ENCODE measurements at regions not wholly inside any gene's neighbourhood (a gene's known extent, or its start where the extent isn't known, plus 50 kb on each side); places are given as distances from the start of the nearest gene placed in this dataset.

DNA sequence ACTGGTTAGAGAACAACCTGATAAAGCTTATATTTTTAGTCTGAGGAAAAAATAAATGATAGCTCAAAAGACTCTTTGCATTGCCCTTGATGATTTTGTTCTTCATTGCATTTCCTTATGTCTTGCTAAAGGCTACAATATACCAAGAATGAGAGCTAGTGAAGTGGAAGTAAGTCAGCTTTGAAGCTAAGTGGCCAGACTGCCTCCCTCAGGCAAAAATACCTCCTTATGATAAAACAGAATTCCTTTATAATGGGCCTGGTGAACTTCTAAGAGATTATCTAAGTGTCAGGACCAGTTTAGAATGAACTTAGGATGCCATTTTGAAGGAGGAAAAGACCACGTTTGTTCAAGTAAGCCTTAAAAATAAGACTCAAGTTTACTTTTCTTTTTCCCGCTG, 678.4 kb downstream of the ROBO2 start:
- Histone ChIP-seq H3K27ac (ENCODE audit: control insufficient read depth, insufficient read depth, low read length) (no peak overlapping the region), H3K4me3 (ENCODE audit: control insufficient read depth in 2 of 3, extremely low read depth in 1 of 3, insufficient read depth in 2 of 3, low read depth in 1 of 3, low read length in 3 of 3) (no peak overlapping the region), H3K4me1 (ENCODE audit: control insufficient read depth, extremely low read depth, insufficient read depth, low read length) (no peaks in the 10 kb centered on the region), H3K9ac (ENCODE audit: control insufficient read depth, extremely low read depth, insufficient read depth, low read length) (no peak overlapping the region), H4K20me1 (ENCODE audit: control insufficient read depth, extremely low read depth, insufficient read depth, low read length) (no peaks in the 10 kb centered on the region), H3K27me3 (ENCODE audit: control insufficient read depth, extremely low read depth, insufficient read depth, low read length) (no peaks in the 10 kb centered on the region), H2AFZ (ENCODE audit: control insufficient read depth, low read length) (no peak overlapping the region), H3K36me3 (ENCODE audit: control insufficient read depth in 2 of 2, extremely low read depth in 1 of 2, insufficient read depth in 2 of 2, low read length in 2 of 2) (no peaks in the 10 kb centered on the region), H3K9me1 (ENCODE audit: control insufficient read depth, extremely low read depth, insufficient read depth, low read length) (no peaks in the 10 kb centered on the region), H3K4me2 (ENCODE audit: control insufficient read depth, extremely low read depth, insufficient read depth, low read depth, low read length) (no peak overlapping the region), H3K79me2 (ENCODE audit: control insufficient read depth, insufficient read depth, low read length) (no peaks in the 10 kb centered on the region), H3K9me3 (ENCODE audit: control insufficient read depth, low read depth, low read length) (no peaks in the 10 kb centered on the region)
- no peak for DNase-seq (ENCODE audit: low read depth, low spot score)
- no peak for TF ChIP-seq EZH2 (IDR thresholded peaks at IDR 0.05; ENCODE audit: low read length)
- TF ChIP-seq, protein P1, sequence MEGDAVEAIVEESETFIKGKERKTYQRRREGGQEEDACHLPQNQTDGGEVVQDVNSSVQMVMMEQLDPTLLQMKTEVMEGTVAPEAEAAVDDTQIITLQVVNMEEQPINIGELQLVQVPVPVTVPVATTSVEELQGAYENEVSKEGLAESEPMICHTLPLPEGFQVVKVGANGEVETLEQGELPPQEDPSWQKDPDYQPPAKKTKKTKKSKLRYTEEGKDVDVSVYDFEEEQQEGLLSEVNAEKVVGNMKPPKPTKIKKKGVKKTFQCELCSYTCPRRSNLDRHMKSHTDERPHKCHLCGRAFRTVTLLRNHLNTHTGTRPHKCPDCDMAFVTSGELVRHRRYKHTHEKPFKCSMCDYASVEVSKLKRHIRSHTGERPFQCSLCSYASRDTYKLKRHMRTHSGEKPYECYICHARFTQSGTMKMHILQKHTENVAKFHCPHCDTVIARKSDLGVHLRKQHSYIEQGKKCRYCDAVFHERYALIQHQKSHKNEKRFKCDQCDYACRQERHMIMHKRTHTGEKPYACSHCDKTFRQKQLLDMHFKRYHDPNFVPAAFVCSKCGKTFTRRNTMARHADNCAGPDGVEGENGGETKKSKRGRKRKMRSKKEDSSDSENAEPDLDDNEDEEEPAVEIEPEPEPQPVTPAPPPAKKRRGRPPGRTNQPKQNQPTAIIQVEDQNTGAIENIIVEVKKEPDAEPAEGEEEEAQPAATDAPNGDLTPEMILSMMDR (optimal IDR thresholded peaks at IDR 0.05 in 1 of 3, IDR thresholded peaks at IDR 0.05 in 1 of 3, conservative IDR thresholded peaks at IDR 0.05 in 1 of 3; ENCODE audit: extremely low read depth in 1 of 3, insufficient read depth in 2 of 3, low read length in 3 of 3) = no peak
- FAIRE-seq = no peak
- dilution Hi-C loops (cut with MboI; ENCODE audit: extremely low pct_ligation_motif_present, low sequenced_read_pairs) = no loop called here

DNA sequence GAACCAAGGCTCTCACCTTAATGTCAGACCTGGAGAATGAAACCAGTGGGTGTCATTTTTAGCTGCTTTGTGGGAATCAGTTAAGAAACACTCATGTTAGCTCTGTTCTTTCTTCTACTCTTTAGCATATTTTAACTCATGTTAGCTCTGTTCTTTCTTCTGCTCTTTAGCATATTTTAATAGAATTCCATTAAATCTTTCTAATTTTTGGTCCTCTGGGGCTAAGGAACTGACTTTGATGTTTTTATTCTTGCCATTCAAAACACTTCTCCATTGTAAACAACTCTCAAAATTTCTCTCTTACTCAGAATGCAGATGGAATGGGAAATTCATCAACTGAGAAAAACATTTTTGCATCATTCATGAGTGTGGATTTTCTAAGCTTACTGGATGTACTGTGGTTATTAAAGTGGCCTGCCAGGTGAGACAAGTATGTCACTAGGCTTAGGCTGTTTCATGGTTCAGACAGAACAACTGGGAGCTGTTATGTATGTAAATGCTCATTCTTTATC, 680.6 kb downstream of the ROBO2 start:
- Histone ChIP-seq H3K27ac (ENCODE audit: control insufficient read depth, insufficient read depth, low read length) (no peak overlapping the region), H3K9me1 (ENCODE audit: control insufficient read depth, extremely low read depth, insufficient read depth, low read length) (no peaks in the 10 kb centered on the region), H3K4me1 (ENCODE audit: control insufficient read depth, extremely low read depth, insufficient read depth, low read length) (no peaks in the 10 kb centered on the region), H3K4me3 (ENCODE audit: control insufficient read depth in 2 of 3, extremely low read depth in 1 of 3, insufficient read depth in 2 of 3, low read depth in 1 of 3, low read length in 3 of 3) (no peak overlapping the region), H3K79me2 (ENCODE audit: control insufficient read depth, insufficient read depth, low read length) (no peaks in the 10 kb centered on the region), H3K9me3 (ENCODE audit: control insufficient read depth, low read depth, low read length) (no peaks in the 10 kb centered on the region), H3K9ac (ENCODE audit: control insufficient read depth, extremely low read depth, insufficient read depth, low read length) (no peak overlapping the region), H3K4me2 (ENCODE audit: control insufficient read depth, extremely low read depth, insufficient read depth, low read depth, low read length) (no peak overlapping the region), H2AFZ (ENCODE audit: control insufficient read depth, low read length) (no peak overlapping the region), H3K27me3 (ENCODE audit: control insufficient read depth, extremely low read depth, insufficient read depth, low read length) (no peaks in the 10 kb centered on the region), H4K20me1 (ENCODE audit: control insufficient read depth, extremely low read depth, insufficient read depth, low read length) (no peaks in the 10 kb centered on the region), H3K36me3 (ENCODE audit: control insufficient read depth in 2 of 2, extremely low read depth in 1 of 2, insufficient read depth in 2 of 2, low read length in 2 of 2) (no peaks in the 10 kb centered on the region)
- TF ChIP-seq, protein P1 (optimal IDR thresholded peaks at IDR 0.05 in 1 of 3, IDR thresholded peaks at IDR 0.05 in 1 of 3, conservative IDR thresholded peaks at IDR 0.05 in 1 of 3; ENCODE audit: extremely low read depth in 1 of 3, insufficient read depth in 2 of 3, low read length in 3 of 3) = no peak
- no peak for TF ChIP-seq EZH2 (IDR thresholded peaks at IDR 0.05; ENCODE audit: low read length)
- dilution Hi-C loops (cut with MboI; ENCODE audit: extremely low pct_ligation_motif_present, low sequenced_read_pairs) = no loop called here
- FAIRE-seq (no peak), DNase-seq (ENCODE audit: low read depth, low spot score) (no peak)

All from keratinocyte (primary cell).